ENCODE measurements at regions not wholly inside any gene's neighbourhood (a gene's known extent, or its start where the extent isn't known, plus 50 kb on each side); places are given as distances from the start of the nearest gene placed in this dataset.
"Not testable (repeated sequence)": the region's sequence is repeated elsewhere in the genome, so short reads cannot be mapped to it uniquely, and the experiment has no call there.

DNA sequence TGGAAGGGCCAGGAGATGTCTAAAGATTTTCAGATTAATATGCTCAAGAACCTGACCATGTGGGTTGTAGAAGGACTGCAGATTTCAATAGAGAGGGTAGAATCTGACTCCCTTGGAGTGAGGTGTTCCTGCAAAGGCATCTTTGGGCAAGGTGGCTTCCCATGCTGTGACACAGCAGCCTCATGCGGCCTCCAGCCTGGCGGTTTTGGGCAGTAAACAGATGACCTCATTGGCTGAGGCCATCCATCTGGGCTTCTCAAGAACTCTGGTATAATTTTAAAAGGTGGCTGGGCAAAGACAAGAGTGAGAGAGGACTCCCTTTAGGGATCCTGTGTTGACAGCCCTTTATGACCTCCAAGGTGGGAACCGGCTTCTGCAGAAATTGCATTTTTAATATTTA lies 90.3 kb upstream of the ERCC6L2 start:
- DNase-seq (ENCODE audit: low read depth in 1 of 2, low spot score in 1 of 2), result no peak

DNA sequence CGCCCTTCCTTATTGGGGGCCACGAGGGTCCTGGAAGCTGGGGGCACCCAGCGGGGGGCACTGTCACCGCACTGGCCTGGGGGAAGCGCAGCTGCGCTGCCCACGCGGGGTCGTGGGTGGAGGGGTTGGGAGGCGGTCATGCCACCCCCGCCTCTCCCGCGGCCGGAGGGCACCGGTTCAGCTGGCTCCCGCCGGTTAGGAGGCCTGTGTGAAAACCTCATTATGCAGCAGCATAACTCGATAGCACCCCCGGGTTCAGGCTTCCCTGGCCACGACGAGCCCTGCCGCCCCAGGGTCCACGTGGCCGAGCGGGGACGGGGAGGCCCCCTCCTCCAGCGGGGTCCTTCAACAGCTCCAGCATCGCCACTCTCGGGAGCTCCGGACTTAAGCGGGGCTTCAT lies 91.2 kb upstream of the ERCC6L2 start:
- no peak for DNase-seq (ENCODE audit: low read depth in 1 of 2, low spot score in 1 of 2)

- no peak for DNase-seq (ENCODE audit: low read depth in 1 of 2, low spot score in 1 of 2)
Observed at GRCh38 chr9:95783426-95783975, 92.0 kb upstream of the ERCC6L2 start.

- DNase-seq (ENCODE audit: low read depth in 1 of 2, low spot score in 1 of 2), result no peak
Observed at GRCh38 chr9:95780751-95781150, 94.7 kb upstream of the ERCC6L2 start.

- DNase-seq (ENCODE audit: low read depth in 1 of 2, low spot score in 1 of 2), result no peak
Observed at GRCh38 chr9:95780121-95780520, 95.4 kb upstream of the ERCC6L2 start.

DNA sequence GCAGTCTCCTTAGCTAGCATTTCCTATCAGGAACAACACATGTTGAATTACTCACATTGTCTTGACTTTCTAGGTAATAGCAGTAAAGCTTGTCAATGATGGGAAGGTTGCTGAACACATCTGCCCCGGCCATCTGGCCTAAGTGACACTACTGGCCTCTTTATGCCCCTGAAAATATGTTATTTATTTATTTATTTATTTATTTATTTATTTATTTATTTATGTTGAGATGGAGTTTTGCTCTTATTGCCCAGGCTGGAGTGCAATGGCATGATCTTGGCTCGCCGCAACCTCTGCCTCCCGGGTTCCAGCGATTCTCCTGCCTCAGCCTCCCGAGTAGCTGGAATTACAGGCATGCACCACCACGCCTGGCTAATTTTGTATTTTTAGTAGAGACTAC lies 95.9 kb upstream of the ERCC6L2 start:
- not testable (repeated sequence) for DNase-seq (ENCODE audit: low read depth in 1 of 2, low spot score in 1 of 2)

- DNase-seq (ENCODE audit: low read depth in 1 of 2, low spot score in 1 of 2), result no peak
Observed at GRCh38 chr9:95778957-95779356, 96.5 kb upstream of the ERCC6L2 start.

DNA sequence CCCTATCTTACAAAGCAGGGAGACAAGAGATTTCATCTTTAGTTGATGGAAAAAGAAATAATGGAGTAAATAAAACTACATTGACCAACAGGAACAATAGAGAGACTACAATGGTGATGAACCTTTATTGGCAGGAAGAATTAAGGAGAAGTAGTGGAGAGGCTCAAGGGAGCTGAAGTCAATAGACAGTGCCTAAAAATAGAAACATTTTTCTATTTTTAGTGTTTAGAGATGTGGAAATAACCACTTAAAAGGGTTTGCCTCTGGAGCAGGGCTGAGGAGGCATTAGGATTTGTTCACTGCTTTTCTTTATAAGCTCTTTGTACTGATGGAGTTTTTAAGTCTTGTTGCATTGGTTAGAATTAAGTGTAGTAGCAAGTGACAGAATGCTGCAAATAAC lies 98.4 kb upstream of the ERCC6L2 start:
- no peak for DNase-seq (ENCODE audit: low read depth in 1 of 2, low spot score in 1 of 2)

GRCh38 chr9:95776176-95776575 lies 99.3 kb upstream of the ERCC6L2 start:
- no peak for DNase-seq (ENCODE audit: low read depth in 1 of 2, low spot score in 1 of 2)

DNA sequence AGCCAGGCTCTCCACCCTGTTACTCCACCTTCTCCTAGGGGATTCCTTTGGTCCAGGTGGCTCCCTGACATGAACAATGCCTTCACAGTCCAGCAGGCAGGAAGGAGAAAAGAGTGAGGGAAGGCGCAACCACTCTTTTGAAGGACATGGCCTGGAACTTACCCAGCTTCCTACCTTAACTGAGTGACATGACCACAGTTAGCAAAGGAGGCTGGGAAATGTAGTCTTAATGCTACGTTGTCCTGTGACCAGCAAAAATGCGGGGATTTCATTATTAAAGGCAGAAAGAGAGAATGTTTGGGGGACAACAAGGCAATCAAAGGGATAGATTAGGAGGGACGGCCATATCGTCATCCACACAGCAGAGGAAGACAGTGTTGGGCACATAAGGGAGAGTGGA lies 100.3 kb upstream of the ERCC6L2 start:
- DNase-seq (ENCODE audit: low read depth in 1 of 2, low spot score in 1 of 2), result no peak

DNA sequence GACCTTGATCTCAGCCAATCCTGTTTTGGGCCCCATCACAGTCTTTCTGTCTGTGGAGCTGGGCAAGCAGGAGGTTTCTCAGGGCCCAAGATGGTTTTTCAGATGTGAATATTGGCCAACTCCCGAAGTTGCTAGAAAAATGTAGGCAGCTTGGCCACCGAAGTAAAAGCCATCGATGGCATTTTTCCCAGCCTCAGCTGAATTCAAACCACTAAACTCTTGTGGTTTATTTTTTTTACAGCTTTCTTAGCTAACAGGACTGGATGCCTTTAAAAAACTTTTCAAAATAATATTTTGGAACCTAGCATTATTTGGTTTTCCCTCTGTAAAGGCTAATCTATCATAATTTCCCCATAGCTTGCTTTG lies 102.5 kb upstream of the ERCC6L2 start:
- no peak for DNase-seq (ENCODE audit: low read depth in 1 of 2, low spot score in 1 of 2)

DNA sequence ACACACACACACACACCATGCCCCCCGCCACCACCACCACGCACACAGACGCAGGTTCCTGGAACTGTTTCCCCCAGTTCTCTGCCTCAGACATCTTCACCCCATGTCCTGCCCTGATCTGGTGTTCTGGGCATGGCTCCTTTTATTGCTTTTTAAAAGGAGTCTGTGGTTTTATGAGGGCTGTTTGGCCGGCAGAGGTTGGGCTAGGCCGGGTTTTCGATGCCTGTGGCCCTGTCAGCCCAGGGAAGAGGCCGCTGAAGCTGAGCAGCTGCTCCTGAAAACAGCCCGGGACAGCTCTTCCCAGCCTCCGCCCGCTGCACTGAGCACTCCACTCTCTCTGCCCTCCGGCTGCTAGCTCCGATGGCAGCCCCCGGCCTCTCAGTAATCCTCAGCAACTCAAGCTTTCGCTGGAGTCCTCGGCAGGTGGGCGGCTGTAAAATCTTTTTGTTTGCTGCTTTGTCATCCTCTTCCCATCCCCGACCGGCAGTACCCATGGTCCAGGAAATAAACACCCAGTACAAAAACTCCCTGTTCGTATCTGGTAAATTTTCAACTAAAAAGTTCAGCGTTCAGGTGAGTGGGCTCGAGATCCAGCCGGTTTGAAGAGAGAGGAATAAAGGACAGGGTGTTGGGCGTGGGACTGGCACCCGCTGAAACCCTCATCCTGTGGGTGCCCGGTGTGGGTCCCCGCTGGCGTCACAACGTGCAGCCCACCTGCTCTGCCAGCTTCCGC lies 103.0 kb upstream of the ERCC6L2 start:
- no peak for DNase-seq (ENCODE audit: low read depth in 1 of 2, low spot score in 1 of 2)

- DNase-seq (ENCODE audit: low read depth in 1 of 2, low spot score in 1 of 2), result no peak
Observed at GRCh38 chr9:95771556-95772246, 103.8 kb upstream of the ERCC6L2 start.

DNA sequence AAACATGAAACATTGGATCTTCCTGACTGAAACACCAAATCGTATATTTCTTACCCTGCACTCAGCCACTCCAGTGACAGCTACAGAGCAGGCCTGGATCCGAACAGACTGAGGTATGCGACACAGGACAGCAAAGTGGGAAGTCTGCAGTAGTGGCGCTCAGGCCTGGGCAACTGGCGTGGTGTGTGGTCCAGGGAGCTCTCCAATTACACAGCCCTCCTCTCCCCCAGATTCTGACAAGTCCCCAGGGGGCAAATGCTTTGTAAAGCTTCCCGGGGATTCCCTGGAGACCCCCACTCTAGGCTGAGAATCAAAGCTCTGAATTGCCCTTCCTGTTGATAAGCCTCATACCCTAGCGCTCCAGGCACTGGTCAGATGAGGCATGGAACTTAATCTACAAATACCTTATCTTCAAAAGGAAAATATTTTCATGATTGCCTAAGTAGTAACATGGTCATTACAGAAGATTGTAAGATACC lies 104.8 kb upstream of the ERCC6L2 start:
- DNase-seq (ENCODE audit: low read depth in 1 of 2, low spot score in 1 of 2), result no peak

DNA sequence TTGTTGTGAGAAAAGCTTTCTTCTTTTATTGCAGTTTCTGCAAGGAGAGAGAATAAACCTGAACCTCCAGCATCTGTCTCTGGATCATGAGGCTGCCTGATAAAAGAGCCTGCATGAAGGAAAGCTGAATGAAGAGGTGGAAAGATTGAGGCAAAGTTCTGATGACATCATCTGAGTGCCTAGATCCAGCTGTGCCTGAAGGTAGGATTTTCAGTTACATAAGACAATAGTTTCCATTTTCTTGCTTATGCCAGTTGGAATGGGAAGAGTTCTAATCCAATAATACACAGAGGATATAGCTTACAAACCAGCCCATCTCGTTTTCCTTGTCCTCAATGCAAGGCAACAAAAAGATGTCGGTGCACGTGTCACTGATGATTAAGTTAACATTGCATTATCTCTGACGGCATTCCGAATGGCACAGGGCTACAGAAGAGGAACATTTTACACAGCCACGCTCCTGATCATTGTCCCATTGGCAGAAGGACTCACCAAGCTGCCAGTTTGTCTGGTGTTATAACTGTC lies 105.5 kb upstream of the ERCC6L2 start:
- no peak for DNase-seq (ENCODE audit: low read depth in 1 of 2, low spot score in 1 of 2)

DNA sequence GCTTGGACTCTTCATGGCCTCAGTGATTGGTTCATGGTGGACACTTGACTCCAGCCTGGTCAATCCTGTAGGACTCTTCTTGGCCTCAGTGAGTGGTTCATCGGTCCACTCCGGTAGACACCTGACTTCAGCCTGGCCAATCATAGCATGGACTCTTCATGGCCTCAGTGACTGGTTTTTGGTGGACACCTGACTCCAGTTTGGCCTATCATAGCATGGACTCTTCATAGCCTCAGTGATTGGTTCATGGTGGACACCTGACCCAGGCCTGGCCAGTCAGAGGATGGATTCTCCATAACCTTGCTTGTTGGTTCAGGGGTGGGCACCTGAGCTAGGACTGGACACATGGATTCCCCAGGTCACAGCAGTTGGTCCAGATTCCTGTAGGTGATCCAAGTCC lies 106.0 kb upstream of the ERCC6L2 start:
- no peak for DNase-seq (ENCODE audit: low read depth in 1 of 2, low spot score in 1 of 2)

DNA sequence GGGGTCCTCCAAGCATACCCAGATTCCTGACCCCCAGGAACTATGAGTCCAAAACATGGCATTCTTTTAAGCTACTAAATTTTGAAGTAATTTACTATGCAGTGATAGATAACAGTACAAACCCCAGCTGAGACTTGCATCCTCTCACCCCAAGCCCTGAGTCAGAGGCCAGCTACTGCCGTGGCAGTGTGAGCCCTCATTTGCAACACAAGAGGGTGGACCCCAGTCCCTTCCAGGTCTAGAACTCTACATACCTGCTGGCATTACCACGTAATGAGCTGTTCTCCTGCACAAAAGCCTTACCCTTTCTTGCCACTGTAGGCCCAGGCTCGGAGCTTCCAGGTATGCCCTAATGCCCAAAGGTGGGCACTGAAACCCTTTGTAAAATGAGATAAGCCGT lies 108.6 kb upstream of the ERCC6L2 start:
- no peak for DNase-seq (ENCODE audit: low read depth in 1 of 2, low spot score in 1 of 2)

DNA sequence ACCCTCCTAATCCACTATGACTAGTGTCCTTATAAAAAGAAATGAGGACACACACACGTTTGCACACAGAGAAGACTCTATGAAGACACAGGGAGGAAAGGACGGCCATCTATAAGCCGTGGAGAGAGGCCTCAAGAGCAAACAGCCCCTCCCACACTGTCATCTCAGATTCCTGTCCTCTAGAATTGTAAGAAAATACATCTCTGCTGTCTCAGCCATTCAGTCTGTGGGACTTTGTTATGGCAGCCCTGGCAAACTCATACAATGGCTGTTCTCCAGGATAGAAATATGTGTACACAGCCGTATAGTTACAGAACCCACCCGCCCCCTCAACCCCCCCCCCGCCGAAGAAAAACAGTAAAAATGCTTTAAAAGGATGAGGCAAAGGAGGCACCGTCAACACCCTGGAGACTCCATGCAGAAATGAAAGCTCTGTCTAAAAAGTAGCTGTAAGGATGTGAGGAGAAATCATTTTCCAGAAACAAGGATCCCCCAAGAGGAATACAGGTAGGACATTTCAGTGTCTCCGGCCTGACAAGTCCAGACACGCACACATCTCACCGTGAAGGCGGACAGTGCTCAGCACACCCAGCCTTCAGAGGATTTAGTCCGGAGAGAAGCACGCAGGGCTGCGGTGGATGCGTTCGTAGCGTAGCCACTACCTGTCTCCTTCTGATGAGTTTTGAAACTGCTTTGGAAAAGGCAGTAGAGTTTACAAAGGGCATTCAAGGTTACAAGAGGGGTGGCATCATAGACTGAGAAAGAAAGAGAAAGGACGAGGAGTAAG lies 110.8 kb upstream of the ERCC6L2 start:
- DNase-seq (ENCODE audit: low read depth in 1 of 2, low spot score in 1 of 2), result no peak

DNA sequence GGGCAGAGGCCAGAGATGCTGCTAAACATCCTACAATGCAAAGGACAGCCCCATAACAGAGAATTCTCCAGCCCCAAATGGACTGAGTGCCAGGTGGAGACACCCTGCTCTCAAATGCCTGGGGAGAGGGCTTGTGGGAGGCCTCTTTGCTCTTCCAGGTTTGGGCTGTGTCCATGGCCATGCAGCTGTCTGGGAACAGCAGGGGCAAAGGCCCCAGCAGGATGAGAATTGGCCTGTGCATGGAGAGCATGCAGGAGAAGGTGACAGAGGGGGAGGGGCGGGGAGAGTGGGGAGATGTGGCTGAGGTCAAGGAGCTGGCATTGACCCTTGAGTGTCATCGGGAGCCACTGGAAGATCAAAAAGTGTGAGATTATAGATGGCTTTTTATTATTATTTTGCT lies 111.5 kb upstream of the ERCC6L2 start:
- no peak for DNase-seq (ENCODE audit: low read depth in 1 of 2, low spot score in 1 of 2)

- DNase-seq (ENCODE audit: low read depth in 1 of 2, low spot score in 1 of 2), result no peak
Observed at GRCh38 chr9:95763006-95763405, 112.5 kb upstream of the ERCC6L2 start.

DNA sequence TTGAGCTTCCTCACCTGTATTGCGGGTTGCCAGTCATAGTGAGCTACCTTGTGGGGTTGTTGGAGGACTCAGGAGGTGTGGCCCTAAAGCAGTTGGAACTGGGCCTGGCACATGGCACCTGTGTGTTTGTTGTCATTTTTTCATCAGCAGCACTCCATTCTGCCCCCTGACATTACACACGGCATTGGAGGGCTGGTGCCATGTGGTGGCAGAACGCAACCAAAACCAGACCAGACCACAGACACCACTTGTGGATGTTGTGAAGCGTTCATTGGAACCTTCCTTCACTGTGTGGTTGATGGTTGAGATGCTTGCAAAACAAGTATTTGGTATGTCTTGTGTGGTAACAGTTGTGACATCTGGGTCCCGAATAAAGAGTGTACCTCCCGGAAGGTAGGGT lies 113.2 kb upstream of the ERCC6L2 start:
- no peak for DNase-seq (ENCODE audit: low read depth in 1 of 2, low spot score in 1 of 2)

GRCh38 chr9:95760791-95761190 lies 114.7 kb upstream of the ERCC6L2 start:
- DNase-seq (ENCODE audit: low read depth in 1 of 2, low spot score in 1 of 2), result no peak
